ENCODE measurements at regions not wholly inside any gene's neighbourhood (a gene's known extent, or its start where the extent isn't known, plus 50 kb on each side); places are given as distances from the start of the nearest gene placed in this dataset.

DNA sequence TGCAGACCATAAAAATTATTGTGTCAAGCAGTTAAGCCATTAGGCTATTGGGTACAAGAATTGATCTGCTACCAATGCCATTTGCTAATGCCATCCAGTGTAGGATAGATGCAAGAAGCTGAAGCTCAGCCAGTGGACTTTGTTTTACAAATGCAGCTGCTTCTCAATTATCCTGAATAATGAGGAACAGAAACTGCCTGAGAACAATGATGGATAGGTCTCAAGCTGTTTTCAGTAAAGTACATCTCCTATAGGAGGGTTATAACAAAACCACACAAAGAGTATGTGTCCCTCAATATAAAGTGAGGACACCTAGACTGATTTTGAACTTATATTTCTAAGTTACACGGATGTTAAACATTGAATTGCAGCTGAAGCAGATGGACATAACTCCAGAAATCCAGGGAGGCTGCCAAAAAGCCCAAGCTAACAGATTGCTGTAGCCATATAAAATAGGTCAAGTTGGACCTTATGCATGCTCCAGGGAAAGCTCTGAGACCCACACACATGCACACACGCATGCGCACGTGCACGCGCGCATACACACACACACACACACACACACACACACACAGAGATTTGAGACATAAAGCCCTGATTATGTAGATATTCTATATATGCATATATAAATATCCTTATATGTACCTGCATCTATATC lies 482.7 kb upstream of the CD180 start:
- no peaks in the 10 kb centered on the region for H3K9me3 ChIP-seq (ENCODE audit: control insufficient read depth, low read length)
- H3K27me3 ChIP-seq (replicated peaks; ENCODE audit: control insufficient read depth, insufficient read depth, low read length, poor library complexity, severe bottlenecking), result no peaks in the 10 kb centered on the region
- no peak overlapping the region for H3K4me3 ChIP-seq (ENCODE audit: insufficient read depth, low read depth, low read length, poor library complexity, severe bottlenecking)
- no peak overlapping the region for H3K27ac ChIP-seq (ENCODE audit: insufficient read depth, low read length, poor library complexity, severe bottlenecking)
- no peaks in the 10 kb centered on the region for H3K4me1 ChIP-seq (ENCODE audit: control insufficient read depth, insufficient read depth, low read length, poor library complexity, severe bottlenecking)
- DNase-seq, result no peak
- no peaks in the 10 kb centered on the region for H3K36me3 ChIP-seq (ENCODE audit: control insufficient read depth, insufficient read depth, low read length)

DNA sequence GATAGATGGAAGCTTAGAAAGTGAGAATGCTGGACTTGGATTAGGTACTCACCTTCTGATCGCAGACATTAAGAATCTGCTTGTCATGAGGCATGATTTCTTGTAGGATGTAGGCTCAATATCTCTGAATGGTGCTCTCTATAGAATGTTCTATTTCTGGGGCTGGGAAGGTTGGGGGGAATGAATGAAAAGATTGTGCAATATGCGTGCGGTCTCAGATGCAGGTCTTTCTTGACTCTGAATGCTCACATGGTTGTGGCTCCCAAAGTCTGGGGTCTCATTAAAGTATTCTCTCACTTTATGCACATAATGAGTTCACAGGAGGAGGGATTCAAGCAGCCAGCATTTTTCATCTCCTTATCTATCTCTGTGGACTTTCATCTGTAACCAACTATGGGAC lies 482.0 kb upstream of the CD180 start:
- Histone ChIP-seq H3K27me3 (replicated peaks; ENCODE audit: control insufficient read depth, insufficient read depth, low read length, poor library complexity, severe bottlenecking) (no peaks in the 10 kb centered on the region), H3K9me3 (ENCODE audit: control insufficient read depth, low read length) (no peaks in the 10 kb centered on the region), H3K27ac (ENCODE audit: insufficient read depth, low read length, poor library complexity, severe bottlenecking) (no peak overlapping the region), H3K36me3 (ENCODE audit: control insufficient read depth, insufficient read depth, low read length) (no peaks in the 10 kb centered on the region), H3K4me1 (ENCODE audit: control insufficient read depth, insufficient read depth, low read length, poor library complexity, severe bottlenecking) (no peaks in the 10 kb centered on the region), H3K4me3 (ENCODE audit: insufficient read depth, low read depth, low read length, poor library complexity, severe bottlenecking) (no peak overlapping the region)
- no peak for DNase-seq

DNA sequence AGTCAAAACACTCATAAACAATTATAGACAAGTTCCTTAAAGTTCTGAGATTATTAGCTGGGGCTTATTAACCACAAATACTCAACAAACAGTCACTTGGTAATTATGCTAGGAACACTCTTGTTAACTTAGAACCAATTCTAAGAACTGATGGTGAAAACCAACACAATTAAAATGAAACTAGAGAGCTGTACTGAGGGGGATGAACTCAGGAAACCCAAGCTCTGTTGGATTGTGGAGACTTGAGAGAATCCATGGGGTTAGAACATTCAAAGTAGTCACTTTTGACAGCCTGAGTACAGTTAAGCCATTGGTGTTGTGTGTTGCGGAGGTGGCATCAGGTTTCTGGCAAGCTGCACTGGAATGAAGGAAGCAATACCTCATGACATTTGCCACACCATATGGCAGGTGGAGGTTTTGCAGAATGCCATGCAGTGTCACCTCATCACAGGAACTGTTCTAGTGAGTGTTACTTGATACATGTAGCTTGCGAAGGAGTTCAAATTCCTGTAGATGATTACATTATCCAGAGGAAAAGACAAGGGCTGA lies 480.9 kb upstream of the CD180 start:
- Histone ChIP-seq H3K4me3 (ENCODE audit: insufficient read depth, low read depth, low read length, poor library complexity, severe bottlenecking) (no peak overlapping the region), H3K4me1 (ENCODE audit: control insufficient read depth, insufficient read depth, low read length, poor library complexity, severe bottlenecking) (no peaks in the 10 kb centered on the region), H3K27me3 (replicated peaks; ENCODE audit: control insufficient read depth, insufficient read depth, low read length, poor library complexity, severe bottlenecking) (no peaks in the 10 kb centered on the region), H3K27ac (ENCODE audit: insufficient read depth, low read length, poor library complexity, severe bottlenecking) (no peak overlapping the region), H3K36me3 (ENCODE audit: control insufficient read depth, insufficient read depth, low read length) (no peaks in the 10 kb centered on the region), H3K9me3 (ENCODE audit: control insufficient read depth, low read length) (no peaks in the 10 kb centered on the region)
- DNase-seq, result no peak

DNA sequence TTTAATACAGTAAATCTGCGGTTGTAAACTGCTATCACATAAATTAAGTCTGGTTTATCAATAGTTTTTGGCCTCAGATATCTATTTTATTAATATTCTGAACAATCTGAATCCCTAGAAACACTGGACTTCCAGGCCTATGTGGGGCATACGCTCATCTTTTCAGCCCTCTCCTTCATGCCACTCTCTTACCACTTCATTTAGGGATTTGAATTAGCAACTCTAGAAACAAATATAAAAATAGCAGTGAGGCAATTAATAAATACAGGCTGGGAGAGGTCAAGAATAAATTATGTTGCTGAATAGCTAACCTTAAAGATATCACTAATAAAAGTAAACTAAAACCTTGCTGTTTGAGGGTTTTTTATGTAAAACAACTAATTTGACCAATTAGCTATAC lies 480.3 kb upstream of the CD180 start:
- Histone ChIP-seq H3K4me1 (ENCODE audit: control insufficient read depth, insufficient read depth, low read length, poor library complexity, severe bottlenecking) (no peaks in the 10 kb centered on the region), H3K9me3 (ENCODE audit: control insufficient read depth, low read length) (no peaks in the 10 kb centered on the region), H3K36me3 (ENCODE audit: control insufficient read depth, insufficient read depth, low read length) (no peaks in the 10 kb centered on the region), H3K27me3 (replicated peaks; ENCODE audit: control insufficient read depth, insufficient read depth, low read length, poor library complexity, severe bottlenecking) (no peaks in the 10 kb centered on the region), H3K27ac (ENCODE audit: insufficient read depth, low read length, poor library complexity, severe bottlenecking) (no peak overlapping the region), H3K4me3 (ENCODE audit: insufficient read depth, low read depth, low read length, poor library complexity, severe bottlenecking) (no peak overlapping the region)
- no peak for DNase-seq

DNA sequence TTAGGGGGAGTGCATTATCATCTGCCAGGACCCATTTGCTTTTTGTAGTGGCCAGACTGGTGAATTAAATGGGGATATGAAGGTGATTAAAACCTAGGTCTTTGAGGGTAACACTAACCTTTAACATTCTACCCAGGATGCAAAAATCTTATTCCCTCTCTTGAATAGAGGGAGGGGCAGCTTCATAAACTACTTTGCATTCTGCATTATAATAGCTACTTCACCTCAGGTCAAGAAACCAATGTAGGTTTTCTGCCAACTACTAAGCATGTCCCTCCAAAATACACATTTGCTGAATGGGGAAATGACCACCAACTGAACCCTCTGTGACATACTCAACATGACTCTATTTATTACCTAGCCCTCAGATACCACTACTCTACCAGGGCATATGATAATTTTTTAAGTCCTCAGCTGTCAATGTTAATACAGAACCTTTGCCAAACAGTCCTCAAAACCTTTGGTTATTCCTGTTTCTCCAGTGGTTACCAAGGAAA lies 477.6 kb upstream of the CD180 start:
- Histone ChIP-seq H3K4me1 (ENCODE audit: control insufficient read depth, insufficient read depth, low read length, poor library complexity, severe bottlenecking) (no peaks in the 10 kb centered on the region), H3K27ac (ENCODE audit: insufficient read depth, low read length, poor library complexity, severe bottlenecking) (no peak overlapping the region), H3K36me3 (ENCODE audit: control insufficient read depth, insufficient read depth, low read length) (no peaks in the 10 kb centered on the region), H3K9me3 (ENCODE audit: control insufficient read depth, low read length) (no peaks in the 10 kb centered on the region), H3K27me3 (replicated peaks; ENCODE audit: control insufficient read depth, insufficient read depth, low read length, poor library complexity, severe bottlenecking) (no peaks in the 10 kb centered on the region), H3K4me3 (ENCODE audit: insufficient read depth, low read depth, low read length, poor library complexity, severe bottlenecking) (no peak overlapping the region)
- no peak for DNase-seq

DNA sequence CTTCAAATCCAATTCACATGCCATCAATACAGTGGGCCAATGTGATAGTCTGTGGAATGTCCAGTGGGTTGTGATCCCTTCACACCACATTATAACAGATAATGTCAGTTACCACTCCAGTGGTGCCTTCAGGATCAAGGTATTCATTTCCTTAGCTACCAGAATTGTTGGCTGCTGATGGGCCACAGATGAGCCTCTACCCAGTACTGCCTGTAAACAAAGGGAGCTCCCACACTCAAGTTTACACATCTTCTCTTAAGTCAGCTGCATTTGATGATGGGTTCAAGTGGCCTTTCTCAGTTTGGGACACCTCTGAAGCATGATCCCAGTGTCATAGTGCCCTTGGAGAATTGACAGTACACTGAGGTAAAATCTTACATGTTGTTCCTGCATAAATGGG lies 477.0 kb upstream of the CD180 start:
- H3K4me1 ChIP-seq (ENCODE audit: control insufficient read depth, insufficient read depth, low read length, poor library complexity, severe bottlenecking), result no peaks in the 10 kb centered on the region
- no peaks in the 10 kb centered on the region for H3K9me3 ChIP-seq (ENCODE audit: control insufficient read depth, low read length)
- H3K36me3 ChIP-seq (ENCODE audit: control insufficient read depth, insufficient read depth, low read length), result no peaks in the 10 kb centered on the region
- no peak overlapping the region for H3K4me3 ChIP-seq (ENCODE audit: insufficient read depth, low read depth, low read length, poor library complexity, severe bottlenecking)
- DNase-seq, result no peak
- no peak overlapping the region for H3K27ac ChIP-seq (ENCODE audit: insufficient read depth, low read length, poor library complexity, severe bottlenecking)
- H3K27me3 ChIP-seq (replicated peaks; ENCODE audit: control insufficient read depth, insufficient read depth, low read length, poor library complexity, severe bottlenecking), result no peaks in the 10 kb centered on the region

DNA sequence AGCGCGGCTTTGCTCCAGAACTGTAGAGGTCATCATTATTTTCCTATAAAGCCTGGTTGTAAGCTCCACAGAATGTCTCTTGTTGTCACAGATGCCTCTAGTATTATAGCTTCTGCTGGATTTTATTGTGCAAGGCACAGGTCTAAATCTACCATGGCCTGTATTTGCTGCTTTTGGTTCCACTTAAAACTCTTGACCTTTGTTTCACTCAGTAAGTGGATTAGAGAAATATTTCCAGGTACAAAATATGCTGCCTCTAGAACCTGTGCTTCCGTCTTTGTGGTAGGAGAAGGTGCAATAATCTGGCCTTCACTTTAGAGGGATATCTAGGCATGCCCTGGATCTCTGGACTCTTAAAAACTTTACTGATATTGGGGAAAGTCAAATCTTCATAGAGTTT lies 476.6 kb upstream of the CD180 start:
- Histone ChIP-seq H3K27me3 (replicated peaks; ENCODE audit: control insufficient read depth, insufficient read depth, low read length, poor library complexity, severe bottlenecking) (no peaks in the 10 kb centered on the region), H3K4me1 (ENCODE audit: control insufficient read depth, insufficient read depth, low read length, poor library complexity, severe bottlenecking) (no peaks in the 10 kb centered on the region), H3K9me3 (ENCODE audit: control insufficient read depth, low read length) (no peaks in the 10 kb centered on the region), H3K27ac (ENCODE audit: insufficient read depth, low read length, poor library complexity, severe bottlenecking) (no peak overlapping the region), H3K36me3 (ENCODE audit: control insufficient read depth, insufficient read depth, low read length) (no peaks in the 10 kb centered on the region), H3K4me3 (ENCODE audit: insufficient read depth, low read depth, low read length, poor library complexity, severe bottlenecking) (no peak overlapping the region)
- no peak for DNase-seq

DNA sequence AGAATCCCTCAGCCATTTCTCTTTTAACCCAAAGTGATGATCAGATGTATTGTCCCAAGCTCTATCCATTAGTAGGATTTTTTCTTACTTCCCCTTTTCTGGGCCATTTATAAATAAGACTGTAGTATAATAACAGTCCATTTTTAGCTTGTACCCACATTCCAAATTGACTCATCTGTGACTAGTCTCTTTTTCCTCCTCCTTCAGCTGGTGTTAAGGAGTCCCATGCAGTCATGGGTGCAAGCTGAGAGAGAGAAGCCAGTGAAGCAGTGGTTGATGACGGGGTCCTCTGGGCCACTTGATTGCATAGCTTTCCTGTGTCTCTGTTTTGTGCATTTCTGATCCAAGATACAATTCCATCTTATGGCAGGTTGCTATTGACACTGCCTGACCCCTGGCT lies 476.0 kb upstream of the CD180 start:
- no peak overlapping the region for H3K27ac ChIP-seq (ENCODE audit: insufficient read depth, low read length, poor library complexity, severe bottlenecking)
- H3K4me3 ChIP-seq (ENCODE audit: insufficient read depth, low read depth, low read length, poor library complexity, severe bottlenecking), result no peak overlapping the region
- DNase-seq, result no peak
- no peaks in the 10 kb centered on the region for H3K4me1 ChIP-seq (ENCODE audit: control insufficient read depth, insufficient read depth, low read length, poor library complexity, severe bottlenecking)
- H3K36me3 ChIP-seq (ENCODE audit: control insufficient read depth, insufficient read depth, low read length), result no peaks in the 10 kb centered on the region
- no peaks in the 10 kb centered on the region for H3K27me3 ChIP-seq (replicated peaks; ENCODE audit: control insufficient read depth, insufficient read depth, low read length, poor library complexity, severe bottlenecking)
- H3K9me3 ChIP-seq (ENCODE audit: control insufficient read depth, low read length), result no peaks in the 10 kb centered on the region

DNA sequence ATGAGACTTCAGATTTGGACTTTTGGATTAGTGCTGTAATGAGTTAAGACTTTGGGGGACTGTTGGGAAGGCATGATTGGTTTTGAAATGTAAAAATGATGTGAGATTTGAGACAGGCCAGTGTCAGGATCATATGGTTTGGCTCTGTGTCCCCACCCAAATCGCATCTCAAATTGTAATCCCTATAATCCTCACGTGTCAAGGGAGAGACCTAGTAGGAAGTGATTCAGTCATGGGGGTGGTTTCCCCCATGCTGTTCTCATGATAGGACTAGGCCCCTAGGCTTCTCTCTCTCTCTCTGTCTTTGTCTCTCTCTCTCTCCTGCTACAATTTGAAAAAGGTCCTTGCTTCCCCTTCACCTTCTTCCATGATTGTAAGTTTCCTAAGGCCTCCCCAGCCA lies 473.3 kb upstream of the CD180 start:
- no peaks in the 10 kb centered on the region for H3K27me3 ChIP-seq (replicated peaks; ENCODE audit: control insufficient read depth, insufficient read depth, low read length, poor library complexity, severe bottlenecking)
- no peak overlapping the region for H3K4me3 ChIP-seq (ENCODE audit: insufficient read depth, low read depth, low read length, poor library complexity, severe bottlenecking)
- H3K9me3 ChIP-seq (ENCODE audit: control insufficient read depth, low read length), result no peaks in the 10 kb centered on the region
- DNase-seq, result no peak
- H3K27ac ChIP-seq (ENCODE audit: insufficient read depth, low read length, poor library complexity, severe bottlenecking), result no peak overlapping the region
- no peaks in the 10 kb centered on the region for H3K4me1 ChIP-seq (ENCODE audit: control insufficient read depth, insufficient read depth, low read length, poor library complexity, severe bottlenecking)
- H3K36me3 ChIP-seq (ENCODE audit: control insufficient read depth, insufficient read depth, low read length), result no peaks in the 10 kb centered on the region

DNA sequence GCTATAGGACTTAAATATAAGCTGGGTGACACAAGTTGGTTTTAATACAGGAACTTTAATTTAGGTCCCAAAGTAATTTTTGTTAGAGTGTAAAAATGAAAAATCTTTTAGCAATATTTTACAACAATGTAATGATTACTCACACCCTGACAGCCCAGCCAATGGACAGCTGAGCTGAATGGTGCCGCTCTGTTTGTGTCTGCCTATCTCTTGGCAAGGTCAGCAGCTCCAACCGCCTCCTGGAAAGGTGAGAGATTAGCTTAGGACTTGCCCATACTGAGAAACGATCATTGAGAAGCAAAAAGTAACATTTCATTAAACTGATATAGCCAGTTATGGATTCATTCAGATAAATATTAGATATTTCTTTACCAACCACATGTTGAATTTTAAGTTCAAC lies 463.6 kb upstream of the CD180 start:
- H3K27ac ChIP-seq (ENCODE audit: insufficient read depth, low read length, poor library complexity, severe bottlenecking), result no peak overlapping the region
- no peaks in the 10 kb centered on the region for H3K9me3 ChIP-seq (ENCODE audit: control insufficient read depth, low read length)
- H3K4me1 ChIP-seq (ENCODE audit: control insufficient read depth, insufficient read depth, low read length, poor library complexity, severe bottlenecking), result no peaks in the 10 kb centered on the region
- no peaks in the 10 kb centered on the region for H3K36me3 ChIP-seq (ENCODE audit: control insufficient read depth, insufficient read depth, low read length)
- H3K4me3 ChIP-seq (ENCODE audit: insufficient read depth, low read depth, low read length, poor library complexity, severe bottlenecking), result no peak overlapping the region
- no peak for DNase-seq
- no peaks in the 10 kb centered on the region for H3K27me3 ChIP-seq (replicated peaks; ENCODE audit: control insufficient read depth, insufficient read depth, low read length, poor library complexity, severe bottlenecking)

Data from effector memory CD4-positive, alpha-beta T cell (primary cell).